ENCODE measurements at regions not wholly inside any gene's neighbourhood (a gene's known extent, or its start where the extent isn't known, plus 50 kb on each side); places are given as distances from the start of the nearest gene placed in this dataset.

- TF ChIP-seq RAD21 (IDR thresholded peaks at IDR 0.05; ENCODE audit: low read depth) (no peak), FOXM1 (IDR thresholded peaks at IDR 0.05; ENCODE audit: borderline replicate concordance, low read depth) (no peak), YY1 (IDR thresholded peaks at IDR 0.05; ENCODE audit: low read depth) (no peak), CEBPB (IDR thresholded peaks at IDR 0.05) (no peak), CREB1 (IDR thresholded peaks at IDR 0.05; ENCODE audit: low read depth) (no peak), REST (IDR thresholded peaks at IDR 0.05; ENCODE audit: low read depth) (no peak), MAX (IDR thresholded peaks at IDR 0.05) (no peak), EP300 (IDR thresholded peaks at IDR 0.05; ENCODE audit: borderline replicate concordance) (no peak), TCF12 (IDR thresholded peaks at IDR 0.05; ENCODE audit: low read depth) (no peak), TAF1 (IDR thresholded peaks at IDR 0.05; ENCODE audit: low read depth) (no peak), EGR1 (IDR thresholded peaks at IDR 0.05) (no peak), NFIC (IDR thresholded peaks at IDR 0.05) (no peak), TEAD4 (IDR thresholded peaks at IDR 0.05) (no peak), ZBTB7A (IDR thresholded peaks at IDR 0.05; ENCODE audit: low read depth) (no peak), USF1 (IDR thresholded peaks at IDR 0.05) (no peak)
These were observed 731.7 kb upstream of the ZNF804A start for GRCh38 chr2:183866666-183867065.

- TF ChIP-seq ZBTB7A (IDR thresholded peaks at IDR 0.05; ENCODE audit: low read depth) (no peak), TEAD4 (IDR thresholded peaks at IDR 0.05) (no peak), RAD21 (IDR thresholded peaks at IDR 0.05; ENCODE audit: low read depth) (no peak), EGR1 (IDR thresholded peaks at IDR 0.05) (no peak), EP300 (IDR thresholded peaks at IDR 0.05; ENCODE audit: borderline replicate concordance) (no peak), CEBPB (IDR thresholded peaks at IDR 0.05) (no peak), YY1 (IDR thresholded peaks at IDR 0.05; ENCODE audit: low read depth) (no peak), CREB1 (IDR thresholded peaks at IDR 0.05; ENCODE audit: low read depth) (no peak), FOXM1 (IDR thresholded peaks at IDR 0.05; ENCODE audit: borderline replicate concordance, low read depth) (no peak), MAX (IDR thresholded peaks at IDR 0.05) (no peak), USF1 (IDR thresholded peaks at IDR 0.05) (no peak), REST (IDR thresholded peaks at IDR 0.05; ENCODE audit: low read depth) (no peak), TCF12 (IDR thresholded peaks at IDR 0.05; ENCODE audit: low read depth) (no peak)
These were observed 731.1 kb upstream of the ZNF804A start for GRCh38 chr2:183867206-183867605.

- TF ChIP-seq ZBTB7A (IDR thresholded peaks at IDR 0.05; ENCODE audit: low read depth) (no peak), CREB1 (IDR thresholded peaks at IDR 0.05; ENCODE audit: low read depth) (no peak), FOXM1 (IDR thresholded peaks at IDR 0.05; ENCODE audit: borderline replicate concordance, low read depth) (no peak), RAD21 (IDR thresholded peaks at IDR 0.05; ENCODE audit: low read depth) (no peak), TAF1 (IDR thresholded peaks at IDR 0.05; ENCODE audit: low read depth) (no peak)
These were observed 730.2 kb upstream of the ZNF804A start for GRCh38 chr2:183868153-183868552.

- TF ChIP-seq NFIC (IDR thresholded peaks at IDR 0.05) (no peak), MAX (IDR thresholded peaks at IDR 0.05) (no peak), YY1 (IDR thresholded peaks at IDR 0.05; ENCODE audit: low read depth) (no peak), TCF12 (IDR thresholded peaks at IDR 0.05; ENCODE audit: low read depth) (no peak), FOXM1 (IDR thresholded peaks at IDR 0.05; ENCODE audit: borderline replicate concordance, low read depth) (no peak), TEAD4 (IDR thresholded peaks at IDR 0.05) (no peak), TAF1 (IDR thresholded peaks at IDR 0.05; ENCODE audit: low read depth) (no peak), EGR1 (IDR thresholded peaks at IDR 0.05) (no peak)
These were observed 729.6 kb upstream of the ZNF804A start for GRCh38 chr2:183868707-183869106.

GRCh38 chr2:183872131-183872530 is 726.2 kb upstream of the ZNF804A start:
- TF ChIP-seq NFIC (IDR thresholded peaks at IDR 0.05), result no peak
- TF ChIP-seq EGR1 (IDR thresholded peaks at IDR 0.05), result no peak
- TF ChIP-seq REST (IDR thresholded peaks at IDR 0.05; ENCODE audit: low read depth), result no peak
- no peak for TF ChIP-seq USF1 (IDR thresholded peaks at IDR 0.05)
- TF ChIP-seq RAD21 (IDR thresholded peaks at IDR 0.05; ENCODE audit: low read depth), result no peak
- TF ChIP-seq MAX (IDR thresholded peaks at IDR 0.05), result no peak
- TF ChIP-seq EP300 (IDR thresholded peaks at IDR 0.05; ENCODE audit: borderline replicate concordance), result no peak
- no peak for TF ChIP-seq TCF12 (IDR thresholded peaks at IDR 0.05; ENCODE audit: low read depth)
- no peak for TF ChIP-seq CREB1 (IDR thresholded peaks at IDR 0.05; ENCODE audit: low read depth)
- TF ChIP-seq ZBTB7A (IDR thresholded peaks at IDR 0.05; ENCODE audit: low read depth), result no peak
- TF ChIP-seq CEBPB (IDR thresholded peaks at IDR 0.05), result no peak
- TF ChIP-seq FOXM1 (IDR thresholded peaks at IDR 0.05; ENCODE audit: borderline replicate concordance, low read depth), result no peak
- TF ChIP-seq YY1 (IDR thresholded peaks at IDR 0.05; ENCODE audit: low read depth), result no peak
- TF ChIP-seq TEAD4 (IDR thresholded peaks at IDR 0.05), result no peak
- TF ChIP-seq TAF1 (IDR thresholded peaks at IDR 0.05; ENCODE audit: low read depth), result no peak
